ENCODE measurements at regions not wholly inside any gene's neighbourhood (a gene's known extent, or its start where the extent isn't known, plus 50 kb on each side); places are given as distances from the start of the nearest gene placed in this dataset.
A peak's percentile ranks its signal among the peaks of the same experiment; 100 is the strongest.

DNA sequence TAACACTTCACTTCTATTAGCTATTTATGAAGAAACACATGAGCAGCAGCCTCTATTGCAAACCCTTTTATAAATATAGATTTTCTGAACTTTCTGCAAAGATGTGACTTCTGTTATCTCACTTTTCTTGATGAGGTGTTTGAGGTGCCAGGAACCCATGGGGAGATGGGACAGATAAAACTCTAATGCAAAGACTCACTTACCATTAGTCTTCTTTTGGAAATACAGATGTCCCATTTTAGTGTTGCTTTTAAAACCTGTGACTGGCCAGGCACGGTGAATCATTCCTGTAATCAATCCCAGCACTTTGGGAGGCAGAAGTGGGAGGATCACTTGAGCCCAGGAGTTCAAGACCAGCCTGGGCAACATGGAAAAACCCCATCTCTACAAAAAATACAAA is 171.3 kb upstream of the GAS1 start:
- Histone ChIP-seq H4K20me1 (ENCODE audit: insufficient read depth, low read length) (no peaks in the 10 kb centered on the region), H3K4me3 (ENCODE audit: insufficient read depth, low read length) (no peak overlapping the region), H2AFZ (ENCODE audit: low read length) (no peak overlapping the region), H3K27ac (ENCODE audit: low read depth, low read length) (no peak overlapping the region), H3K9me3 (ENCODE audit: low read depth, low read length) (no peaks in the 10 kb centered on the region), H3K4me1 (ENCODE audit: insufficient read depth, low read length) (peaks cover 30% of the 10 kb centered on the region), H3K4me2 (ENCODE audit: insufficient read depth, low read length) (no peak overlapping the region), H3K36me3 (ENCODE audit: insufficient read depth, low read length) (no peaks in the 10 kb centered on the region), H3K79me2 (ENCODE audit: insufficient read depth, low read length) (no peaks in the 10 kb centered on the region), H3K27me3 (ENCODE audit: insufficient read depth, low read length) (no peaks in the 10 kb centered on the region)
- TF ChIP-seq, protein P1, sequence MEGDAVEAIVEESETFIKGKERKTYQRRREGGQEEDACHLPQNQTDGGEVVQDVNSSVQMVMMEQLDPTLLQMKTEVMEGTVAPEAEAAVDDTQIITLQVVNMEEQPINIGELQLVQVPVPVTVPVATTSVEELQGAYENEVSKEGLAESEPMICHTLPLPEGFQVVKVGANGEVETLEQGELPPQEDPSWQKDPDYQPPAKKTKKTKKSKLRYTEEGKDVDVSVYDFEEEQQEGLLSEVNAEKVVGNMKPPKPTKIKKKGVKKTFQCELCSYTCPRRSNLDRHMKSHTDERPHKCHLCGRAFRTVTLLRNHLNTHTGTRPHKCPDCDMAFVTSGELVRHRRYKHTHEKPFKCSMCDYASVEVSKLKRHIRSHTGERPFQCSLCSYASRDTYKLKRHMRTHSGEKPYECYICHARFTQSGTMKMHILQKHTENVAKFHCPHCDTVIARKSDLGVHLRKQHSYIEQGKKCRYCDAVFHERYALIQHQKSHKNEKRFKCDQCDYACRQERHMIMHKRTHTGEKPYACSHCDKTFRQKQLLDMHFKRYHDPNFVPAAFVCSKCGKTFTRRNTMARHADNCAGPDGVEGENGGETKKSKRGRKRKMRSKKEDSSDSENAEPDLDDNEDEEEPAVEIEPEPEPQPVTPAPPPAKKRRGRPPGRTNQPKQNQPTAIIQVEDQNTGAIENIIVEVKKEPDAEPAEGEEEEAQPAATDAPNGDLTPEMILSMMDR (IDR thresholded peaks at IDR 0.05; ENCODE audit: extremely low read depth, low read depth, low read length) = no peak
- no peak for DNase-seq (ENCODE audit: insufficient read length, low spot score, missing footprints)

DNA sequence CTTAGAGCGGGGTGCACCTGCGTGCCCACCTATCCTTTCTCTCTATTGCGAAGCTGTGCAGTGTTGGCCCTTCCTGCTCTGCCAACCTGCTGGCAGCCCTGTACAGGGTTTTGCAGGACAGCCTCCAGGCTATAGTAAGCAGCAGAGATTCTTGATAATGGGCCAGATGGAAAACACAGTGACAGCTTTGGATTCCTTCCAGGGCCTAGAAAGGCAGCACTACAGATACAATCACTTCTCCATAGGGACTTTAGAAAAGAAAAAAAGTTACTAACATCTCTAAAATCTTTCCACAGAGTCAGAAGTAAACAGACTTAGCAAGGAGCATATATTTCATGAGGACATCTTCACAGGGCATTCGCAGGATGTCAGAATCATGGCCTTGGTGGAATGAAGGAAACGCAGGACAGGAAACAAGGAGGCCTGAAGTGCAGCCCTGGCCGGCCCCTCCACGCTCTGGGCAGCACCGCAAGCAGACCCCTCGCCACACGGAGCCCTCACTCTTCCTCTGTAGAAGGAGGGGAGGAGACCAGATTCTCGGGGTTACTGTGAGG is 172.1 kb upstream of the GAS1 start:
- DNase-seq (ENCODE audit: insufficient read length, low spot score, missing footprints) = peak; percentile 87
- Histone ChIP-seq H3K4me2 (ENCODE audit: insufficient read depth, low read length) (no peak overlapping the region), H3K4me3 (ENCODE audit: insufficient read depth, low read length) (no peak overlapping the region), H3K79me2 (ENCODE audit: insufficient read depth, low read length) (no peaks in the 10 kb centered on the region), H3K27ac (ENCODE audit: low read depth, low read length) (peak overlapping the region; percentile 60), H2AFZ (ENCODE audit: low read length) (no peak overlapping the region), H3K27me3 (ENCODE audit: insufficient read depth, low read length) (no peaks in the 10 kb centered on the region), H3K36me3 (ENCODE audit: insufficient read depth, low read length) (no peaks in the 10 kb centered on the region), H3K9me3 (ENCODE audit: low read depth, low read length) (no peaks in the 10 kb centered on the region), H3K4me1 (ENCODE audit: insufficient read depth, low read length) (peaks cover 36% of the 10 kb centered on the region), H4K20me1 (ENCODE audit: insufficient read depth, low read length) (no peaks in the 10 kb centered on the region)
- TF ChIP-seq, protein P1 (IDR thresholded peaks at IDR 0.05; ENCODE audit: extremely low read depth, low read depth, low read length) = no peak

GRCh38 chr9:87120610-87121009 is 173.3 kb upstream of the GAS1 start:
- DNase-seq (ENCODE audit: insufficient read length, low spot score, missing footprints) = no peak
- TF ChIP-seq, protein P1 (IDR thresholded peaks at IDR 0.05; ENCODE audit: extremely low read depth, low read depth, low read length) = no peak

GRCh38 chr9:87122947-87123685 is 175.8 kb upstream of the GAS1 start:
- peak; percentile 76 for DNase-seq (ENCODE audit: insufficient read length, low spot score, missing footprints)
- Histone ChIP-seq H3K79me2 (ENCODE audit: insufficient read depth, low read length) (no peaks in the 10 kb centered on the region), H4K20me1 (ENCODE audit: insufficient read depth, low read length) (no peaks in the 10 kb centered on the region), H3K9me3 (ENCODE audit: low read depth, low read length) (no peaks in the 10 kb centered on the region), H3K4me1 (ENCODE audit: insufficient read depth, low read length) (peaks cover 36% of the 10 kb centered on the region), H3K4me2 (ENCODE audit: insufficient read depth, low read length) (peak overlapping the region; percentile 33), H3K27me3 (ENCODE audit: insufficient read depth, low read length) (no peaks in the 10 kb centered on the region), H2AFZ (ENCODE audit: low read length) (no peak overlapping the region), H3K27ac (ENCODE audit: low read depth, low read length) (peak overlapping the region; percentile 59), H3K4me3 (ENCODE audit: insufficient read depth, low read length) (no peak overlapping the region), H3K36me3 (ENCODE audit: insufficient read depth, low read length) (no peaks in the 10 kb centered on the region)
- TF ChIP-seq, protein P1 (IDR thresholded peaks at IDR 0.05; ENCODE audit: extremely low read depth, low read depth, low read length) = no peak

More at GRCh38 chr9:87120610-87121009, 173.3 kb upstream of the GAS1 start:
- peaks cover 36% of the 10 kb centered on the region for H3K4me1 ChIP-seq (ENCODE audit: insufficient read depth, low read length)
- no peaks in the 10 kb centered on the region for H3K79me2 ChIP-seq (ENCODE audit: insufficient read depth, low read length)
- no peaks in the 10 kb centered on the region for H3K27me3 ChIP-seq (ENCODE audit: insufficient read depth, low read length)
- H2AFZ ChIP-seq (ENCODE audit: low read length) = peak overlapping the region; percentile 18
- no peaks in the 10 kb centered on the region for H4K20me1 ChIP-seq (ENCODE audit: insufficient read depth, low read length)
- no peak overlapping the region for H3K4me3 ChIP-seq (ENCODE audit: insufficient read depth, low read length)
- H3K4me2 ChIP-seq (ENCODE audit: insufficient read depth, low read length) = peak overlapping the region; percentile 6
- H3K36me3 ChIP-seq (ENCODE audit: insufficient read depth, low read length) = no peaks in the 10 kb centered on the region
- H3K27ac ChIP-seq (ENCODE audit: low read depth, low read length) = peak overlapping the region; percentile 34
- H3K9me3 ChIP-seq (ENCODE audit: low read depth, low read length) = no peaks in the 10 kb centered on the region

Data from osteoblast (primary cell).